Neural progenitor cell (in vitro differentiated cells): ENCODE measurements at regions not wholly inside any gene's neighbourhood (a gene's known extent, or its start where the extent isn't known, plus 50 kb on each side); places are given as distances from the start of the nearest gene placed in this dataset.

Experiments used
- EZH2 ChIP-seq: fragments of 200-600 bp; sonication (generic); IDR thresholded peaks from 2 replicates; pipeline ENCODE4 v1.6.1; 2017; ENCODE audit warnings: antibody characterized with exemption, mild to moderate bottlenecking, moderate library complexity
- EZH2phosphoT487 ChIP-seq: fragments of 200-600 bp; sonication (generic); IDR thresholded peaks from 2 replicates; pipeline ENCODE4 v1.6.1; 2017; ENCODE audit warnings: antibody characterized with exemption
- TF ChIP-seq, protein P1 (sequence below): fragments of 200-600 bp; sonication (generic); IDR thresholded peaks from 2 replicates; pipeline ENCODE4 v1.5.1; 2017; ENCODE audit warnings: antibody characterized with exemption, mild to moderate bottlenecking

DNA sequence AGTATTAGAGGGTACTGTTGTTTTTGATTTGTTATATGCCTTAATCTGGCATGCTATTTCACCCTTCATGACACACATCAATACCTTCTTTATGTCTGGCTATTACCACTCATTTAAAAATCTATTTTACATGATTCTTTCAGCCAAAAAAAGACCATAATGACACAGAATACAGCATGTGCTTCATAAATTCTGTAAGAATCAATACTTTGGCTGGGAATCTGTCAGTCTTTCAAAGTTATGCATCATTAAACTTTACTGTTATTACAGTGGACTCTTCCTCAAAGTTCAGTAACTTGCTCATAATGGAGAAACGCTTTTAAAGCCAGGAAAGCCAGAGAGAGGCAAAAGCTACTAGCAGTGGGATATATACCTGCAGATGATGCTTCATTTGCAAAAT is 247.2 kb upstream of the ADGRL2 start:
- TF ChIP-seq, protein P1, sequence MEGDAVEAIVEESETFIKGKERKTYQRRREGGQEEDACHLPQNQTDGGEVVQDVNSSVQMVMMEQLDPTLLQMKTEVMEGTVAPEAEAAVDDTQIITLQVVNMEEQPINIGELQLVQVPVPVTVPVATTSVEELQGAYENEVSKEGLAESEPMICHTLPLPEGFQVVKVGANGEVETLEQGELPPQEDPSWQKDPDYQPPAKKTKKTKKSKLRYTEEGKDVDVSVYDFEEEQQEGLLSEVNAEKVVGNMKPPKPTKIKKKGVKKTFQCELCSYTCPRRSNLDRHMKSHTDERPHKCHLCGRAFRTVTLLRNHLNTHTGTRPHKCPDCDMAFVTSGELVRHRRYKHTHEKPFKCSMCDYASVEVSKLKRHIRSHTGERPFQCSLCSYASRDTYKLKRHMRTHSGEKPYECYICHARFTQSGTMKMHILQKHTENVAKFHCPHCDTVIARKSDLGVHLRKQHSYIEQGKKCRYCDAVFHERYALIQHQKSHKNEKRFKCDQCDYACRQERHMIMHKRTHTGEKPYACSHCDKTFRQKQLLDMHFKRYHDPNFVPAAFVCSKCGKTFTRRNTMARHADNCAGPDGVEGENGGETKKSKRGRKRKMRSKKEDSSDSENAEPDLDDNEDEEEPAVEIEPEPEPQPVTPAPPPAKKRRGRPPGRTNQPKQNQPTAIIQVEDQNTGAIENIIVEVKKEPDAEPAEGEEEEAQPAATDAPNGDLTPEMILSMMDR, result no peak
- TF ChIP-seq EZH2 (no peak), EZH2phosphoT487 (no peak)
